Prostate gland (tissue), 2 donors: ENCODE measurements at regions not wholly inside any gene's neighbourhood (a gene's known extent, or its start where the extent isn't known, plus 50 kb on each side); places are given as distances from the start of the nearest gene placed in this dataset.
"Not testable (repeated sequence)": the region's sequence is repeated elsewhere in the genome, so short reads cannot be mapped to it uniquely, and the experiment has no call there.

Experiments
- DNase-seq: peaks from one replicate; pipeline ENCODE4 v3.0.0-alpha.2; 2019; ENCODE audit warnings: low spot score
- H3K27ac ChIP-seq, 2 donors: fragments of 200-600 bp; sonication (generic); 2 replicates each; pipeline ENCODE4 v1.5.1; 2017 to 2019
- H3K27me3 ChIP-seq: fragments of 200-600 bp; sonication (generic); replicated peaks from 2 replicates; pipeline ENCODE4 v1.5.1; 2019; ENCODE audit not compliant: insufficient read depth
- H3K36me3 ChIP-seq, 2 donors: fragments of 200-600 bp; sonication (generic); 1 replicate in 1 of 2; 2 replicates in 1 of 2; pipeline versions ENCODE4 v1.5.1 to v1.8.1; 2017 to 2019
- H3K4me1 ChIP-seq: fragments of 200-600 bp; sonication (generic); replicated peaks from 2 replicates; pipeline ENCODE4 v1.5.1; 2019
- H3K4me3 ChIP-seq, 2 donors: fragments of 200-600 bp; sonication (generic); 2 replicates each; pipeline ENCODE4 v1.5.1; 2017 to 2019
- H3K9me3 ChIP-seq: fragments of 200-600 bp; sonication (generic); 2 replicates; pipeline ENCODE4 v1.5.1; 2017
- POLR2A ChIP-seq: fragments of 450-650 bp; IDR thresholded peaks from one replicate; pipeline ENCODE4 v1.6.1; 2016; ENCODE audit warnings: antibody characterized with exemption, mild to moderate bottlenecking
- POLR2AphosphoS5 ChIP-seq: sonication (generic); formaldehyde crosslinking; IDR thresholded peaks from one replicate; pipeline ENCODE4 v1.6.1; 2017; ENCODE audit warnings: antibody characterized with exemption
- WGBS: methylation state at CpG from one replicate; pipeline ENCODE4 v1.1.5; 2018; 5-methylcytosine and 5-hydroxymethylcytosine counted together
- intact Hi-C: fragments of 100-400 bp; cut with DNase I; formaldehyde crosslinking; loops from one replicate; pipeline ENCODE4 v1.14.2; 2022
- TF ChIP-seq, protein P1 (sequence below), 4 experiments: fragments of 200-600 bp in 2 of 4; fragments of 450-650 bp in 2 of 4; sonication (generic) in 2 of 4; IDR thresholded peaks; 1 replicate in 3 of 4; 2 replicates in 1 of 4; pipeline ENCODE4 v1.5.1; 2016 to 2019; ENCODE audit warnings: antibody characterized with exemption in 4 of 4, mild to moderate bottlenecking in 2 of 4, moderate library complexity in 2 of 4

DNA sequence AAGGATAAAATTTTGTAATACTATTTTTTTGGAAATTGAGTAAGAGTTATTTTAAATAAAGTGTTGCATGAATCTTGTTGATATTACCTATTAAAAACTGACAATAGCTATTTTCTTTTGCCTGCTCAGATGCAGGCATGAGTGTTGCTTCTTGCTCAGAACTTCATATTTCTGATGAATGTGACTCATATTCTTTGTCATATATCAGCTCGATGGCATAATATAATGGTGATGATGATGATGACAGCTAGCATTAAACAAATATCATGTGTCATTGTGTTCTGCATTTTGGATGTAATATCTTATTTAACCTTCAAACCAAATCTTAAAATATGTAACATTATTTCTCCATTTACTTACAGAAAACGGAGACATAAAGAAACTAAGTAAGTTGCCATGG is 605.5 kb upstream of the FOXG1 start:
- Histone ChIP-seq H3K4me3 (no peak overlapping the region), H3K9me3 (no peaks in the 10 kb centered on the region), H3K4me1 (no peaks in the 10 kb centered on the region), H3K27me3 (no peaks in the 10 kb centered on the region), H3K36me3 (no peaks in the 10 kb centered on the region), H3K27ac (no peak overlapping the region)
- intact Hi-C loops, result no loop called here
- 87% methylated on average over 2 of the region's 2 CpGs for WGBS
- TF ChIP-seq, protein P1, sequence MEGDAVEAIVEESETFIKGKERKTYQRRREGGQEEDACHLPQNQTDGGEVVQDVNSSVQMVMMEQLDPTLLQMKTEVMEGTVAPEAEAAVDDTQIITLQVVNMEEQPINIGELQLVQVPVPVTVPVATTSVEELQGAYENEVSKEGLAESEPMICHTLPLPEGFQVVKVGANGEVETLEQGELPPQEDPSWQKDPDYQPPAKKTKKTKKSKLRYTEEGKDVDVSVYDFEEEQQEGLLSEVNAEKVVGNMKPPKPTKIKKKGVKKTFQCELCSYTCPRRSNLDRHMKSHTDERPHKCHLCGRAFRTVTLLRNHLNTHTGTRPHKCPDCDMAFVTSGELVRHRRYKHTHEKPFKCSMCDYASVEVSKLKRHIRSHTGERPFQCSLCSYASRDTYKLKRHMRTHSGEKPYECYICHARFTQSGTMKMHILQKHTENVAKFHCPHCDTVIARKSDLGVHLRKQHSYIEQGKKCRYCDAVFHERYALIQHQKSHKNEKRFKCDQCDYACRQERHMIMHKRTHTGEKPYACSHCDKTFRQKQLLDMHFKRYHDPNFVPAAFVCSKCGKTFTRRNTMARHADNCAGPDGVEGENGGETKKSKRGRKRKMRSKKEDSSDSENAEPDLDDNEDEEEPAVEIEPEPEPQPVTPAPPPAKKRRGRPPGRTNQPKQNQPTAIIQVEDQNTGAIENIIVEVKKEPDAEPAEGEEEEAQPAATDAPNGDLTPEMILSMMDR (IDR thresholded peaks at IDR 0.05), result no peak
- TF ChIP-seq POLR2A (no peak), POLR2AphosphoS5 (no peak)
- no peak for DNase-seq

DNA sequence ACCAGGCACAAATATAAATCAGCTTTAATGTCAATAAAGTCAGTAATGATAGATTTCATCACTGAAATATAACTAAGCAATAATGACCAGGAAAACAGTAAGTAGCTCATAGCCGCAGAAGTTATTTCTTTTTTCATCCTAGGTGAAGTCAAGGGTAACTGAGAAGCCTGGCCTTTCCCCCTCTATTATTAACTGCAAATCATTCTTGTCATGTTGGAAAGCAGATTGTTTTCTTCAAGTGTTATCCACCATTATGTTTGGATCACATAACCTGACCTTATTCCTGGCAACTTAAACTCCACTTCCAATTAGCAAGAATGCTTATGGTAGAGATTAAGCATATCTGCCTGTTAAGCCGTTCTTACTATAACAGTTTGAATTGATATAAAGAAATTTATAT is 603.4 kb upstream of the FOXG1 start:
- Histone ChIP-seq H3K4me3 (no peak overlapping the region), H3K9me3 (no peaks in the 10 kb centered on the region), H3K27me3 (no peaks in the 10 kb centered on the region), H3K4me1 (no peaks in the 10 kb centered on the region), H3K27ac (no peak overlapping the region), H3K36me3 (no peaks in the 10 kb centered on the region)
- intact Hi-C loops, result no loop called here
- no peak for TF ChIP-seq POLR2AphosphoS5
- no peak for TF ChIP-seq POLR2A
- TF ChIP-seq, protein P1 (IDR thresholded peaks at IDR 0.05), result no peak
- no peak for DNase-seq
- 77% methylated on average over 2 of the region's 2 CpGs for WGBS

DNA sequence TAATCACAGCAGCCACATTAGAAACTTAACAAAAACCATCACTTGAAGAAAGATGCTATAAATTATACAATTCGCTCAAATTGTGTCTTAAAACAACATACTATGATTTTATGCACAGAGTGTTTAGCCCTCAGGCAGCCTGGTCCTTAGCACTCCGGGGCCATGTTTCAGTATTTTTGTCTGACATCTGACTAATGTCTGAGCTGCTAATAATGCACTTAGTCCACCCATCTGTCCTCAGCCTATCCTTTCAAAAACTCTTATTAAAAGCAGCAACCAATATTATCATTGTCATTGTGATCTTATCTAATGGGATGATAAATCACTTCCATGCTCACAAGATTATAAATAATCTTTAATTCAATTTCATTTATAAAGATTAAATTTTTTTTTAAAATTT is 602.7 kb upstream of the FOXG1 start:
- Histone ChIP-seq H3K9me3 (no peaks in the 10 kb centered on the region), H3K36me3 (no peaks in the 10 kb centered on the region), H3K27me3 (no peaks in the 10 kb centered on the region), H3K4me3 (no peak overlapping the region), H3K4me1 (no peaks in the 10 kb centered on the region), H3K27ac (no peak overlapping the region)
- intact Hi-C loops, result no loop called here
- TF ChIP-seq POLR2AphosphoS5 (no peak), POLR2A (no peak)
- TF ChIP-seq, protein P1 (IDR thresholded peaks at IDR 0.05), result no peak
- no peak for DNase-seq
- WGBS, result 67% methylated on average over 2 of the region's 2 CpGs

DNA sequence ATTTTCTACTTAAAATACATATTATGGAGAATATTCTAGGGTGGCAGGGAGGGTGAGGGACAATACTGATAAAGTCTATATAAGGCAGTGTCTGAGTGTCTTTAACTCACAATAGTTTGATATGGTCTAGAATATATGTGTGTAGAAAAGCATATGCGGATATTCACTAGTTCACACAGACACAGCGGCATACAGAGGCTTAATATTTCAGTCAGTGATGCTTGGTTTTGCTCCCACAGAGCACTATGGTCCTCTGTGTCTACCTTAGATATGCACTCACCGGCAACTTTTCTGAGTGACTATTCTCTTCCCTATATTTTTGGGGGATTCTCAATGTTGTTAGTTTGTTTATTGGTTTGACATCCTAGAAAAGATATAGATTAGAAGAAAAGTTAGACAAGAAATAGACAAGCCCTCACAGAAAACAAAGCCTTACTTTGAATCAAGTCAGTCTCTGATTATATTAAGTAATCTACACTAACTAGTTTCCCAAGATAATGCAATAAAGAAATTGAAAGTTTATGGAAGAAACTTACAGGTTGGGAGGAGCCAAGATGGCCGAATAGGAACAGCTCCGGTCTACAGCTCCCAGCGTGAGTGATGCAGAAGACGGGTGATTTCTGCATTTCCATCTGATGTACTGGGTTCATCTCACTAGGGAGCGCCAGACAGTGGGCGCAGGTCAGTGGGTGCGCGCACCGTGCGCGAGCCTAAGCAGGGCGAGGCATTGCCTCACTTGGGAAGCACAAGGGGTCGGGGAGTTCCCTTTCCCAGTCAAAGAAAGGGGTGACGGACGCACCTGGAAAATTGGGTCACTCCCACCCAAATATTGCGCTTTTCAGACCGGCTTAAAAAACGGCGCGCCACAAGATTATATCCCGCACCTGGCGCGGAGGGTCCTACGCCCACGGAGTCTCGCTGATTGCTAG is 578.4 kb upstream of the FOXG1 start:
- WGBS, result 95% methylated on average over 26 of the region's 29 CpGs
- DNase-seq, intact Hi-C loops, H3K27me3 ChIP-seq, H3K27ac ChIP-seq, H3K36me3 ChIP-seq, H3K4me1 ChIP-seq, H3K9me3 ChIP-seq, H3K4me3 ChIP-seq: not testable (repeated sequence)

DNA sequence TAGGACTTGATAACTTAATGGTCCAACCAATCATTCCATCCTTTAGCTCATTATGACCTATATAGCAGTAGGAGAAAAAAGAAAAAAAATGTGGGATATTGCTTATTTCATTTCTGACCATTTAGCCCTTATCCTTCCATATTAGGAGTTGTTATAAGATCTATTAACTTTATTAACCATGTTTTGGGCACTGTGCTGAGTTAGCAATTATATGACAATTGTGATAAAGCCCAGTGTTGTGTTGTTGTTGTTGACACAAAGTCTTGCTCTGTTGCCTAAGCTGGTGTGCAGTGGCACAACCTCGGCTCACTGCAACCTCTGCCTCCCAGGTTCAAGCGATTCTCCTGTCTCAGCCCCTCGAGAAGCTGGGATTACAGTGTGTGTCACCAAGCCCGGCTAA is 569.7 kb upstream of the FOXG1 start:
- DNase-seq, result no peak
- no peaks in the 10 kb centered on the region for H3K36me3 ChIP-seq

More for the DNA sequence above, 569.7 kb upstream of the FOXG1 start:
- Histone ChIP-seq H3K9me3 (no peaks in the 10 kb centered on the region), H3K27me3 (no peaks in the 10 kb centered on the region), H3K4me1 (no peaks in the 10 kb centered on the region), H3K27ac (no peak overlapping the region), H3K4me3 (no peak overlapping the region)
- TF ChIP-seq POLR2AphosphoS5 (no peak), POLR2A (no peak)
- TF ChIP-seq, protein P1 (IDR thresholded peaks at IDR 0.05), result no peak
- intact Hi-C loops, result no loop called here
- WGBS, result 95% methylated on average over 4 of the region's 4 CpGs
